GM18951 (cell line): ENCODE measurements at regions not wholly inside any gene's neighbourhood (a gene's known extent, or its start where the extent isn't known, plus 50 kb on each side); places are given as distances from the start of the nearest gene placed in this dataset.

Source experiments
- POLR2A ChIP-seq: IDR thresholded peaks from 4 replicates; pipeline ENCODE4 v1.6.1; 2011; ENCODE audit warnings: mild to moderate bottlenecking; ENCODE audit not compliant: insufficient read length, insufficient read depth; ENCODE audit errors: extremely low read depth
- in situ Hi-C: fragments of 300-500 bp; cut with MboI; formaldehyde crosslinking; loops from one replicate; pipeline ENCODE4 v1.12.0; 2022; ENCODE audit warnings: low sequenced_read_pairs, mixed read lengths, inconsistent platforms; ENCODE audit not compliant: unreplicated experiment

GRCh38 chr14:25607192-25607591, 557.2 kb upstream of the STXBP6 start:
- in situ Hi-C loops = no loop called here
- no peak for TF ChIP-seq POLR2A

GRCh38 chr14:25602106-25602505, 552.2 kb upstream of the STXBP6 start:
- no peak for TF ChIP-seq POLR2A
- in situ Hi-C loops = no loop called here

DNA sequence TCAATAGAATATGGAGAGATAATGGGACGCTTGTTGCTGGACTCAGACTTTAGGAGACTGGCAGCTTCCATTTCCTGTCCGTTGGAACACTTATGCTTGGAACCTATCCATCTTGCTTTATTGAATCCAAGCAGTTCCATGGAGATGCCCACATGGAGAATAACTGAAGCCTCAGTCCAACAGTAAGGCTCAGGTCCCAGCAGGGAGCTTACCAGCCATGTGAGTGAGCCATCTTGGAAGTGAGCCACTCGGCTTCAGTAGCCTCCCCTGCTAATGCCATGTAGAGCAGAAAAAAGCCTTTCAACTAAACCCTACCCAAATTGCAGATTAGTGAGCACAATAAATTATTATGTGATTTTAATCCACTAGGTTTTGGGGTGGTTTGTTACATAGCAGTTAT, 538.8 kb upstream of the STXBP6 start:
- in situ Hi-C loops = no loop called here
- TF ChIP-seq POLR2A = no peak

GRCh38 chr14:25574628-25575325, 524.8 kb upstream of the STXBP6 start:
- in situ Hi-C loops = no loop called here
- TF ChIP-seq POLR2A = no peak

DNA sequence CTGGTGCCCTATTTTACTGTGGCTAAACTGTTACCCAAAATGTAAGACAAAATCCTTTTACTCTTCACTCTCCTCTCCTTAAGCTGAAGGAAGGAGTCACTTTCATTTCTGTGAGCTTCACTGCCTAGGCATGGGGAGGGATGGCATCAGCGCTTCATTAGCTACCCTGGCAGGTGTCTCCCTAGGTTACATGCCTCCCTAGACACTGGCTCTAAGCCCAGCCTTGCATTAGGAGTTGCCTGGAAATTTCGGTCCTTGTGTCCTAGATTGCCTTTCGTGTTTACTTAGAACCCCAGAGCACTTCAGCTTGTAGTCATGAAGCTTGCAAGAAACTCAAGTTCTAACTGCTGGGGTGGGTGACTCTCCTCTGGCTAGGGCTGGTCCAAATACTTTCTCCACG, 520.5 kb upstream of the STXBP6 start:
- no peak for TF ChIP-seq POLR2A
- in situ Hi-C loops = no loop called here

DNA sequence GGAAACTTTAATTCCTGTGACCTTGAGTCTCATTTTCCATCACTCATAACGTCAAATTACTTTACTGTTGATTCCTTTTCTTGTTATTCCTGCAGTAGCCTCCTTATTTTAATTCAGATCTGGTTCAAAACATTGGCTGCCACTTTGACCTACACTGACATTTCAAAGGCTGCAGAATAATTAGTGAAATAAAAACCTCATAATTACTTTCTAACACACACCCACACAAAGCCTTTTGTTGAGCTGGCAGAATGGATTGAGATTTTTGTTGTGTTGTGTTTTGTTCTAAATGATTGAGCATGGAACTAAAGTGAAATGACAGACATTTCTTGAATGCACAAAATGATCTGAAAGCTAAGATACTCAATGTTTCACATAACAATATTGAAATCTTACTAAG, 507.5 kb upstream of the STXBP6 start:
- in situ Hi-C loops = no loop called here
- TF ChIP-seq POLR2A = no peak

GRCh38 chr14:25552826-25553225, 502.9 kb upstream of the STXBP6 start:
- TF ChIP-seq POLR2A = no peak
- in situ Hi-C loops = no loop called here

DNA sequence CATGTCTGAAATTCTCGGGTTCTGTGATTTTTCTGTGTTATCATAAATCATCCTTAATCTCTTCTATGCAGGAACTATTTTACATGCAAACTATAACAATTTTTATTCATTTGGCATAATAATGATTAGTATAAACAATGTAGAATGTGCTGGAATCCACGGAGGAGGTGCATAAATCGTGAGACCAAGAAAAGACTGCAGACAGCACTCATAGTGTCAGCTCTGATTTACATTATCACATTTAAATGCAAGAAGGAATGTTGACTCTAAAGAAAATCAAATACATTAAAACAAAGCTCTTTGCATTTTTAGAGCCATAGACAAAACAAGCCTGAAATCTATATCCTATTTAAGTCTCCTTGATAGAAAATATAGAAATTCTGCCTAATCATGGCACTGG, 501.7 kb upstream of the STXBP6 start:
- no peak for TF ChIP-seq POLR2A
- in situ Hi-C loops = no loop called here

DNA sequence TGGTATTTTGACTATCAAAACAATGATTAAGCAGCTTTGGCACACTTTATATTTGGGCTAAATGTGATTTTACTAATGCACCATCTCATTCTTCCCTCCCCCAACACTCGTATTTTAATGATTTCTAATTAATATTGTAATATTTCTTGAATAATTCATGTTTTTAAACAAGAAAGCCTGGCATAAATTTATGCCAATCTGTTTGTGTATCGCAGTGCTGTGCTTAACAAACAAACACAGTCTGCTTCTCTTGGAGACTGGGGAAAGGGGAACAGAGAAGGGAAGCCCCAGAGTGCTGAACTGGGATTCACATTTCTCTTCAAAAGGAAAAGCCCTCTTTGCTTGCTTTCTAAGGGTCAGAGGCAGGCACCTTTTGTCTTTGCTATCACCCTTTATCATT, 496.9 kb upstream of the STXBP6 start:
- TF ChIP-seq POLR2A = no peak
- in situ Hi-C loops = no loop called here

GRCh38 chr14:25537846-25538455, 488.0 kb upstream of the STXBP6 start:
- TF ChIP-seq POLR2A = no peak

GRCh38 chr14:25526290-25526689, 476.3 kb upstream of the STXBP6 start:
- in situ Hi-C loops = no loop called here
- TF ChIP-seq POLR2A = no peak

More at GRCh38 chr14:25537846-25538455, 488.0 kb upstream of the STXBP6 start:
- in situ Hi-C loops = no loop called here

- TF ChIP-seq POLR2A = no peak
- in situ Hi-C loops = no loop called here
Observed at GRCh38 chr14:25522926-25523325, 473.0 kb upstream of the STXBP6 start.

DNA sequence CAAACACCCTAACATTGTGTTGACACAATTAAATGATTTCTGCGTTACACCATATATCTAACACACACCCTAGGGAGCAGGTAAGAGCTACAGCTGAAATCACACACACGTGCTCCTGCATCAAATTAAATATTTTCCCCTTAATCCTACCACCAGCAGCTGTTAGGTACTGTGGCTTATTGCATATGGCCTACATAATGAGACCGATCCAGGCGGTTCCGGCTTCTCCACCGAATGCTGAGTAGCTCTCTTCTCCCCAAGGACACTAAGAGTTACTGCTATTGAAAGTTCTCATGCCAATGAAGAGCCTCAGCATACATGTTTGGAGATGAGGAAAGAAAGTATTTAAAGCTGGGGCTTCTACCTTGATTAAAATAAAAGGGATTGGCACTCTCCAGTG, 472.2 kb upstream of the STXBP6 start:
- in situ Hi-C loops = no loop called here
- TF ChIP-seq POLR2A = no peak

DNA sequence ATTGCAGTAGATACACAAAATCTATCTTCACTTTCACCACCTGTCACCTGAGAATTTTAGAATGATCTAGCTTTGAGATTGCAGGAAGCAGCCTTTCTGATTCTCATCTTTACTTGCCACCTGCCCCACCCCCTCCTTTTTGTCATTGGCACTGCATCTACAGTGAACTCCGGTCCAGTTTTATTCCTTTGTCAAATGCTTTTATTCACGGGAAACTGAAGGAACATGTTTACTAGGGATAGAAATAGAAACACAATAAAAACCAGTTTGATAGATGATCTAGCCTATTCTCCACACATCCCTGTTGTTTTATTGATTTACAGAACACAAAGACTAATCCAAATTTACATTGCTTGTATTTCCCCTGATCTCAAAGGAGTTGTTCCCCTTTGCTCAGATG, 471.7 kb upstream of the STXBP6 start:
- in situ Hi-C loops = no loop called here
- no peak for TF ChIP-seq POLR2A

GRCh38 chr14:25520821-25521220, 470.9 kb upstream of the STXBP6 start:
- in situ Hi-C loops = no loop called here
- TF ChIP-seq POLR2A = no peak

DNA sequence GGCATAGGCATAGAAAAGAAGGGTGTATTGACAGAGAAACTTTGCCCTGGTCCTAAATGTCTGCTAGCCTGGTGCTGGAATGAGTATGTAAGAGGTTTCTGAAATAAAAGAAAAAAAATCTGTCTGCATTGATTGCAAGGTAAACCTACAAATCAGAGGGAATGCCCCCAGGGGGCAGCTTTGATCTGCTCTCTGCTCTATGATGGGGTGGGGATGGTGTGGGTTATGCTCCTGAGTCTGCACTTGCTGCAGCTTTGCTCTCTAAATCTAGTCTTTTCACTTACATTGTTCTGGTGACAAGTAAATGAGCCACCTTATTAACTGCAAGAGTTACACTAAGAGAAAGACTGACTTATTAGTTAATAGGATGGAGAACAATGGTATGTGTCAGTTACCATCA, 468.4 kb upstream of the STXBP6 start:
- TF ChIP-seq POLR2A = no peak
- in situ Hi-C loops = no loop called here
